ENCODE measurements at regions not wholly inside any gene's neighbourhood (a gene's known extent, or its start where the extent isn't known, plus 50 kb on each side); places are given as distances from the start of the nearest gene placed in this dataset.

DNA sequence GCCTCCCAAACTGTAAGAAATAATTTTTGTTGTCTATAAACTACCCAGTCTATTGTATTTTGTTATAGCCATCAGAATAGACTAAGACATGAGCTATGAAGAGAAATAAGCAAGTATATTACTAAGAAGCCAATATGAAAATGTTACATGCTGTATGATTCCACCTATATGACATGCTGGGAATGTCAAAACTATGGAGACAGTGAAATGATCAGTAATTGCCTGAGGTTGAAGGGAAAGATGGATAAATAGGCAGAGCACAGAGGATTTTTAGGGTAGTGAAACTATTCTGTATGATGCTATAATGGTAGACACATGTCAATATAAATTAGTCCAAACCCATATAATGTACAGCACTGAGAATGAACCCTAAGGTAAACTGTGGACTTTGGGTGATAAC lies 261.3 kb upstream of the PCDH15 start:
- Histone ChIP-seq H3K27ac (no peak overlapping the region), H3K4me3 (no peak overlapping the region), H3K4me1 (ENCODE audit: insufficient read depth) (no peaks in the 10 kb centered on the region), H3K9me3 (no peaks in the 10 kb centered on the region), H3K27me3 (no peaks in the 10 kb centered on the region), H3K36me3 (no peaks in the 10 kb centered on the region)
- intact Hi-C loops (cut with DNase I), result no loop called here
- TF ChIP-seq EP300 (IDR thresholded peaks at IDR 0.05) (no peak), CTCF (IDR thresholded peaks at IDR 0.05) (no peak), POLR2A (IDR thresholded peaks at IDR 0.05) (no peak)
- DNase-seq, result no peak

DNA sequence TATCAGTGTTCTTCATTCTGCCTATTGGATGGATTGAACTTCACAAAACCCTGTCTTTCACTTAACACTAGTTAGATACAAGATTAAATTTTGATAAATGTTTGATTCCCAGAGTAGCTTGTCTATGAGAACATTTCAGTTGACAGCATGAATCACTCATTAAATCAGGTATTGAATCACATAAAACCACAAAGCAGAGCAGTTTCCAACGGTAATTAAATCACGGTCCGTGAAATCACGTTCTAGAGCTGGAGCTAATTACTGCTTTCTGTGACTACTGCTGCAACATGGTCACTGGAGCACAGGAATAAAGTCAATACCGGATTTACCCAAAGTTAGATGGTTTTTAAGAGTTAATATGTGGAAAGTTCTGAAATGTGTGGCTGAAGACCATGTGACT lies 257.8 kb upstream of the PCDH15 start:
- no peaks in the 10 kb centered on the region for H3K36me3 ChIP-seq
- no peaks in the 10 kb centered on the region for H3K4me1 ChIP-seq (ENCODE audit: insufficient read depth)
- H3K27me3 ChIP-seq, result no peaks in the 10 kb centered on the region
- H3K9me3 ChIP-seq, result no peaks in the 10 kb centered on the region
- no peak overlapping the region for H3K4me3 ChIP-seq
- TF ChIP-seq POLR2A (IDR thresholded peaks at IDR 0.05), result no peak
- TF ChIP-seq CTCF (IDR thresholded peaks at IDR 0.05), result no peak
- no peak for TF ChIP-seq EP300 (IDR thresholded peaks at IDR 0.05)
- 89 to 94% (median 91%) methylated on average over 5 of the region's 5 CpGs for WGBS, 3 donors
- no peak for DNase-seq
- intact Hi-C loops (cut with DNase I), result no loop called here
- no peak overlapping the region for H3K27ac ChIP-seq

DNA sequence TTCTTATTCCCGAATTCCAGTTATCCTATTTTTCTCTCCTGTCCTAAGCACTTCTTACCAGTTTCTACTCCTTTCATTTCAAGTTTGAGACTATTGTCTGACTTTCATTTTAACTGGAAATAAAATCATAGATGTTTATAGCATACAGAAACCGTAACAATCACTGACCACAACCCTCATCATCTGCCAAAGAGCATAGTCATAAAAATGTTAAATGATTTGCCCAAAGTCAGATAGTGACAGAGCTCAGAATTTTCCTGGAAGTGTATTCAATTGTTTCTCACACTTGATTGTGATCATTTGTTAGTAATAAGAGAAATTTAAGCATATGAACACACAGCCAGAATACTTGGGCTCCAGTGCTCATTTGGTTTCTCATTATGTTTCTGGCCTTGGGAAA lies 250.5 kb upstream of the PCDH15 start:
- H3K9me3 ChIP-seq, result no peaks in the 10 kb centered on the region
- H3K4me3 ChIP-seq, result no peak overlapping the region
- H3K27me3 ChIP-seq, result no peaks in the 10 kb centered on the region
- intact Hi-C loops (cut with DNase I), result no loop called here
- H3K4me1 ChIP-seq (ENCODE audit: insufficient read depth), result no peaks in the 10 kb centered on the region
- no peak for DNase-seq
- TF ChIP-seq CTCF (IDR thresholded peaks at IDR 0.05) (no peak), POLR2A (IDR thresholded peaks at IDR 0.05) (no peak), EP300 (IDR thresholded peaks at IDR 0.05) (no peak)
- H3K36me3 ChIP-seq, result no peaks in the 10 kb centered on the region
- 56 to 71% (median 66%) methylated on average over 2 of the region's 2 CpGs for WGBS, 3 donors
- H3K27ac ChIP-seq, result no peak overlapping the region

GRCh38 chr10:55048830-55049498 lies 247.9 kb upstream of the PCDH15 start:
- 62 to 80% (median 79%) methylated on average over 3 of the region's 3 CpGs for WGBS, 3 donors

More at GRCh38 chr10:55048830-55049498, 247.9 kb upstream of the PCDH15 start:
- intact Hi-C loops (cut with DNase I), result no loop called here
- Histone ChIP-seq H3K27me3 (no peaks in the 10 kb centered on the region), H3K36me3 (no peaks in the 10 kb centered on the region), H3K4me3 (no peak overlapping the region), H3K27ac (no peak overlapping the region), H3K9me3 (no peaks in the 10 kb centered on the region), H3K4me1 (ENCODE audit: insufficient read depth) (no peaks in the 10 kb centered on the region)
- no peak for DNase-seq
- TF ChIP-seq POLR2A (IDR thresholded peaks at IDR 0.05), result no peak
- TF ChIP-seq EP300 (IDR thresholded peaks at IDR 0.05), result no peak
- no peak for TF ChIP-seq CTCF (IDR thresholded peaks at IDR 0.05)

Measured in ovary (tissue), 7 donors.